Fibroblast of villous mesenchyme (primary cell): ENCODE measurements at regions not wholly inside any gene's neighbourhood (a gene's known extent, or its start where the extent isn't known, plus 50 kb on each side); places are given as distances from the start of the nearest gene placed in this dataset.

Source experiments
- DNase-seq: peaks from one replicate; pipeline ENCODE4 v3.0.0-alpha.2; 2010; ENCODE audit warnings: low read depth
- H3K4me3 ChIP-seq: 2 replicates; pipeline ENCODE4 v1.5.1; 2011; ENCODE audit warnings: low read depth, mild to moderate bottlenecking, low read length
- CTCF ChIP-seq: IDR thresholded peaks from 2 replicates; pipeline ENCODE4 v1.5.1; 2012; ENCODE audit warnings: low read depth, mild to moderate bottlenecking, low read length; ENCODE audit not compliant: insufficient read depth

- H3K4me3 ChIP-seq = no peak overlapping the region
- peak; percentile 25 for TF ChIP-seq CTCF
- no peak for DNase-seq
Observed at GRCh38 chr3:18295171-18295920, 129.8 kb downstream of the SATB1 start.

- no peak for DNase-seq
- no peak overlapping the region for H3K4me3 ChIP-seq
- no peak for TF ChIP-seq CTCF
Observed at GRCh38 chr3:18290157-18290556, 135.0 kb downstream of the SATB1 start.

GRCh38 chr3:18288243-18288642 lies 136.9 kb downstream of the SATB1 start:
- no peak overlapping the region for H3K4me3 ChIP-seq
- no peak for DNase-seq
- no peak for TF ChIP-seq CTCF

GRCh38 chr3:18284716-18285115 lies 140.4 kb downstream of the SATB1 start:
- H3K4me3 ChIP-seq = no peak overlapping the region
- no peak for TF ChIP-seq CTCF
- DNase-seq = no peak

- TF ChIP-seq CTCF = no peak
- DNase-seq = no peak
Observed at GRCh38 chr3:18283680-18284079, 141.5 kb downstream of the SATB1 start.

GRCh38 chr3:18282507-18282906 lies 142.6 kb downstream of the SATB1 start:
- no peak for DNase-seq
- TF ChIP-seq CTCF = no peak
- no peak overlapping the region for H3K4me3 ChIP-seq

More at GRCh38 chr3:18283680-18284079, 141.5 kb downstream of the SATB1 start:
- no peak overlapping the region for H3K4me3 ChIP-seq
